UCSD-AML1 (cell line): ENCODE measurements at regions not wholly inside any gene's neighbourhood (a gene's known extent, or its start where the extent isn't known, plus 50 kb on each side); places are given as distances from the start of the nearest gene placed in this dataset.
"Not testable (repeated sequence)": the region's sequence is repeated elsewhere in the genome, so short reads cannot be mapped to it uniquely, and the experiment has no call there.

Experiments
- DNase-seq: peaks from one replicate; lab custom pipeline; 2025; ENCODE audit not compliant: unreplicated experiment; lab: John Stamatoyannopoulos, UW

- DNase-seq = no peak
Measured at GRCh38 chr1:219434285-219434922, 178.5 kb downstream of the ZC3H11B start.

GRCh38 chr1:219433496-219434131 is 179.3 kb downstream of the ZC3H11B start:
- DNase-seq = no peak

DNA sequence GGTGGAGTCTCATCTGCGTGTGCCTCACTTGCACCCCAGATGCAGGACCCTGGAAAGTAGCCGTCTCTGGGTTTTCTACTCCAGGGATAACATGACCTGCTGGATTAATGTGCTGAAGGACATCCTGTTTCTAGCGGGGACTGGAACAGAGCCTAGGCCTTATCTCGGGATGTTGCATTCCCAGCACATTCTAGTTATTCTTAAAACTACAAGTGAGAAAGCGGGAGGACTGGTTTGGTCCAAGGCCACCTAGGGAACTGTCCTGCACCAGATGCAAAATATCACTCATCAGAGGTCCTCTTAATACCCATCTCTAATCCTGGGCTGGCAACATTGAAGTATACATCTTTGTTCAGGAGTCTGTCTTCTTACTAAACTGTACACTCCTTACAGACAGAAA is 179.9 kb downstream of the ZC3H11B start:
- no peak for DNase-seq

DNA sequence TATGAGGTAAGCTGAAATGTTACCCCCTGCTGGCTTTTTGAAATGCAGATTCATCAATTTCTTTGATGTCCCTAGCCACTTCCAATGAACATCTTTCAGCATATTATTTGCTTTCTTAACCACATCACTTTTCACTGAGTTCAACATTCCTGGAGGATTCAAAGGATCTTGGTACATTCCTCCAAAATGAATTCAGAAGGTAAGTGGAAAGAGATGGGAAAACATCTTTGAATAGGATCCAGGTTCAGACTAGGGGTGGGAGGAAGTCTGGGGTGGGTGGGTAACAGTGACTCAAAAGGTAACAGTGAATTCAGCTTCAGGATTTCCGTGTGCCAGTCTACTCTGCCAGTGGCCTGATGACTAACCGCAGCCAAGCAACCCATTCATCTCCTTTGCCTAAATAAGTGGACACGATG is 180.7 kb downstream of the ZC3H11B start:
- DNase-seq = no peak

DNA sequence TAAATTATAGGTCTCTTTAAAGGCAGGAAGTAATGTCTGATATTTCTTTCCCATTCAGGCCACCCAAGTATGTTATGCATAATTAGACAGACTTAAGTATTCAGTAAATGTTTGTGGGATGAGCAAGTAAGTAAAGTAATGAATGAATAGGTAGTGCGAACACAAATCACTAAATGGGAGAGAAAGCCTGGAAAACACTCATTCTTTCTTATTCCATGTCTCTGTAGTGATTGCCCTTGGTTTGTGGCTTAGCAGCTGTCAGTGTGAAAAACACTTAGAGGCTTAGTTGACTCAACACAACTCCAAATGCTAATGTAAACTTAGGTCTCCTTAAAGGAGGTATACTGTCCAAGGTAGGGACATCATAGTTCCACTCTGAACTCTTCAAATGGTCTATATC is 182.5 kb downstream of the ZC3H11B start:
- no peak for DNase-seq

- no peak for DNase-seq
Measured at GRCh38 chr1:219428651-219429050, 184.3 kb downstream of the ZC3H11B start.

- DNase-seq = no peak
Measured at GRCh38 chr1:219427989-219428388, 184.9 kb downstream of the ZC3H11B start.

DNA sequence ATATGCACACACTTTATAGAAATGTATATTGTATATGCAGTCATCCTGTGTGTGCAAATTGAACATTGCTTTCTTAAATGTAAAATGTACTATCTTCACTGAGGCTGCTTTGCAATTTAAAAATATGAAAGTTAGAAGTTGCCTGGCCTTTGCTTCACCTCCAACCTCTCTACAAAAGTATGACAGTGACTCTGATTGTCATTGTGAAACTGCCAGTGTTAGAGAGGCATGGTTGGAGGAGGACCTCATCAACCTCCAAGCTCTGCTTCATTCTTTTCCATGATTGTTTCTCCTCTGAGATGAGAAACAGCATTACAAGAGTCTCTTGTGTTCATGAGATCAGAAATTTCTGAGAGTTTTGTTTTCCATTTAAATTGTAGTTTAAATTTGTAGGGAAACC is 185.5 kb downstream of the ZC3H11B start:
- DNase-seq = no peak

GRCh38 chr1:219422811-219423598 is 189.9 kb downstream of the ZC3H11B start:
- DNase-seq = no peak

DNA sequence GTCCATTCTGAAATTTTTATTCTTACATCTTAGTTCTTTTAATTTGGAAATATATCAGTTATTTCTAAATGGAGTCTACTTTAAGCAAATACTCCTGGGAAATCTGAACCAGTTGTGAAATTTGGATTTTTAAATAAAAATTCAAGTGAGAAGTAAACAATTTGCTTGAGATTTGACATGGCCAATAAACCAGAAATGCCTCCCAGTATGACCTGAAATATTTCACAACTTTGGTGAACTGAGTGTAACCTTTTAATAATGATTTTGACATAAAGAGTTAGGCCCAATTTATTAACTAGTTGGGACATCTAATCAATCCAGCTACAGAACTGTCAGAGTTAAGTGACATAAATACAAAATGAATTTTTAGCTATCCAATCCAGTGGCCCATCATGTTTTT is 192.0 kb downstream of the ZC3H11B start:
- DNase-seq = no peak

- DNase-seq = no peak
Measured at GRCh38 chr1:219419860-219420259, 193.0 kb downstream of the ZC3H11B start.

DNA sequence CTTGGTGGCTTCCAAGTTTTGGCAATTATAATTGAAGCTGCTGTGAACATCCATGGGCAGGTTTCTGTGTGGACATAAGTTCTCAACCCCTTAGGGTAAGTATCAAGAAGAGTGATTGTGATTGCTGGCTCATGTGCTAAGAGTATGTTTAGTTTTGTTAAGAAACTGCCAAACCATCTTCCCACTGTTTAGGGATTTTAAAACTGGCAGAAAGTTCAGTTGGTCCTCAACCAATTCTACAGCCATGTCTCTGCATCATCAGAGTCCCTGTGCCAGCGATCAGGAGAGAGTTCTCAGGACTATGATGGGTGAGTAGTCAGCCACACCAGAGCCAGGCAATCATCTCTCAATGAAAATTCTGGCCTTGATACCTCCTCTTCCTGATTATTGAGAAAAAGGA is 193.8 kb downstream of the ZC3H11B start:
- DNase-seq = no peak

DNA sequence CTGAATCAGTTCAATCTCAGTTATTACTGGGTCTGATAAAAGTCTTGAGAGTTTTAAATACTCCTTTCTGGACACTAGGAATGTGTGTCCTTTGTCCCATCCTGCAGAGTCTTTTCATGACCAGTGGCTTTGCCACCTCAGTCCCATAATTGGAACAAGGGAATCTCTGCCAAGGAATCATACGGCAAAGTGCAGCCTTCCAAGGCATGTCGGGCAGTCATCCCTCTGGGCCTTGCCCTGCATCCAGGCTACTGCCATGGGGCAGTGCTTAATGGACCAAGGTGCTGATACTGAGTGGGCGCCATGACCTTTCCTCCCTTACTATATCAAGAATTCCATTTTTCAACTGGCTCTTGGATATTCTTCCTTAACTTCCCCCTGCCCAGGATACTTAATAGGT is 195.3 kb downstream of the ZC3H11B start:
- no peak for DNase-seq

- DNase-seq = peak; percentile 20
Measured at GRCh38 chr1:219416598-219417238, 196.2 kb downstream of the ZC3H11B start.

- no peak for DNase-seq
Measured at GRCh38 chr1:219415915-219416314, 197.0 kb downstream of the ZC3H11B start.

DNA sequence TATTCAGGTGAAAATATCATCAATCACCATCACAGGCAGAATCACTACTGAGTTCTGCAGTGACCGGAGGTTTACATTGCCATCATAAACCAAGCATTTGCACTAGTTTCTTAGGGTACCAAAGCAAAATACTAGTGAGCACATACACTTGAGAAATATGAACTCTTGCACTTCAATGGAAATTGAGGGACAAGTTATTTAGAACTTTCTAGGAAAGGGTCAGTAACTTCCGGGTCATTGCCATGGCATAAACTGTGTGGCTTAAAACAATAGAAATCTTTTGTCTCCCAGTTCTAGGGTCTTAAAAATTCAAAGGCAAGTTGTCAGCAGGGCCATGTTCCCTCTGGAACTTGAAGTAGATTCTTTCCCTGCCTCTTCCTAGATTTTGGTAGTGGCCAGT is 197.5 kb downstream of the ZC3H11B start:
- no peak for DNase-seq

DNA sequence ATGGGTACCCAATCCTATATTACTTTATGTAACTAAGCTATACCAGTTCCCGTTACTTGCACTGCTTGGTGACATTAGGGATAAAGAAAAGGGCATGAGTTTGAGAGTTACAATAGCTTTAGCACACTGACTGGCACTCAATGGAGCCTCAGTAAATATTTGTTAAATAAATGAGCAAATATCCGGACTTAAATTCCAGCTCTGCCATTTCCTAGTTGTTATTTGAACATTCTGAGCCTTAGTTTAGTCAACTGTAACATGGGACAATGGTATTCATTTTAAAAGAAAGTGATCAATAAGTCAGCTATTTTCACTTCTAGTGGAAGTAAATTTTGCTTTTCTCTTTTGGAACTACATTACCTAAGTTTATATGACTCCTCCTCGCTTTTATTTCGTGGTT is 198.7 kb downstream of the ZC3H11B start:
- no peak for DNase-seq

GRCh38 chr1:219413536-219413935 is 199.4 kb downstream of the ZC3H11B start:
- no peak for DNase-seq

DNA sequence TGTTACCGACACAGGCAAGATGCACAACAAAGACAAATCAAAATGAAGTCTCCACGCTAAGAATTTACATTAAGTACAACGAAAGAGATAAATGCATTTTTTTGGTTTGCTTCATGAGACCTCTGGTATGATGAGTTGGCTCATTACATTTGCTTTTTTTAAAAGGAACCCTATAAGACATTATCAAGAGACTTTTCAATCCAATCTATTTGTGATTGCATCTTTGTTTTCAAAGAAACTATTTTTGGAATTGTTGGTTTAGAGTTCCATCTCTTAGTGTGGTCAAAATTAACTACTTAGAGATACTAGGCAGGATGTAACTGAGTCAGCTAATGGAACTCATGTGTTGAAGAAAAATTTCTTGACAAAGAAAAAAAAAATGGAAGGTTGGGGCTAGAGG is 200.1 kb downstream of the ZC3H11B start:
- no peak for DNase-seq

GRCh38 chr1:219410721-219411120 is 202.2 kb downstream of the ZC3H11B start:
- not testable (repeated sequence) for DNase-seq

- no peak for DNase-seq
Measured at GRCh38 chr1:219405531-219406331, 207.2 kb downstream of the ZC3H11B start.
